HepG2 (cell line): ENCODE measurements at regions not wholly inside any gene's neighbourhood (a gene's known extent, or its start where the extent isn't known, plus 50 kb on each side); places are given as distances from the start of the nearest gene placed in this dataset.

Source experiments
- ATAC-seq: fragments of 200-7000 bp; cut with Tn5 transposase; 3 replicates; pipeline ENCODE4 v1.9.1; 2020; ENCODE audit warnings: mild to moderate bottlenecking, moderate library complexity
- BruUV-seq: library from RNA; stranded (reverse); fragments of 400-500 nt; replicated peaks from 2 replicates; lab custom pipeline; 2021; lab: Mats Ljungman, UMichigan
- CTCF ChIA-PET: fragments of 300-600 bp; formaldehyde crosslinking; extraction: SDS; loops from one replicate; lab custom pipeline; 2021; ENCODE audit warnings: low total read pairs, inconsistent platforms, low intra/inter-chr PET ratio; lab: Yijun Ruan, JAX
- POLR2A ChIA-PET: fragments of 350-600 bp; sonication (Branson Sonifier 250); formaldehyde crosslinking; loops from one replicate; lab custom pipeline; 2020; ENCODE audit warnings: antibody characterized with exemption, inconsistent platforms; lab: Yijun Ruan, JAX
- DNase-seq: peaks from one replicate; pipeline ENCODE4 v3.0.0-alpha.2; 2015; ENCODE audit warnings: low spot score
- FAIRE-seq: peaks from 3 replicates; lab custom pipeline; 2011; peaks lifted over from hg19 to GRCh38; lab: Jason Lieb, UNC
- H2AFZ ChIP-seq: one replicate; pipeline ENCODE4 v1.6.1; 2011; ENCODE audit warnings: low read length, inconsistent platforms
- H3K27ac ChIP-seq: fragments of 300-600 bp; 3 replicates; pipeline ENCODE4 v1.8.0; 2011; ENCODE audit warnings: mixed run types, mild to moderate bottlenecking, mixed read lengths, low read length, inconsistent platforms; ENCODE audit not compliant: insufficient read depth; ENCODE audit errors: extremely low read length
- H3K27me3 ChIP-seq, 2 experiments: fragments of 200-600 bp in 1 of 2; 2 replicates in 1 of 2; 3 replicates in 1 of 2; pipeline versions ENCODE4 v1.6.0 to v1.8.0; 2011; ENCODE audit warnings: low read length in 2 of 2, mild to moderate bottlenecking in 2 of 2, moderate library complexity in 2 of 2, inconsistent platforms in 1 of 2; ENCODE audit not compliant: insufficient read depth in 2 of 2, control insufficient read depth in 1 of 2
- H3K36me3 ChIP-seq, 2 experiments: fragments of 200-600 bp in 1 of 2; replicated peaks in 1 of 2; 2 replicates in 1 of 2; 3 replicates in 1 of 2; pipeline versions ENCODE4 v1.5.1 to v1.8.0; 2011; ENCODE audit warnings: low read length in 2 of 2, inconsistent platforms in 1 of 2; ENCODE audit not compliant: insufficient read depth in 2 of 2, control insufficient read depth in 1 of 2
- H3K4me1 ChIP-seq: 2 replicates; pipeline ENCODE4 v1.5.1; 2012; ENCODE audit warnings: low read length, inconsistent platforms; ENCODE audit not compliant: insufficient read depth
- H3K4me2 ChIP-seq: 2 replicates; pipeline ENCODE4 v1.6.0; 2011; ENCODE audit warnings: low read depth, low read length, inconsistent platforms
- H3K4me3 ChIP-seq, 3 experiments: fragments of 200-600 bp in 1 of 3; sonication (generic), shearing (Covaris generic) in 1 of 3; replicated peaks in 1 of 3; 2 replicates each; pipeline ENCODE4 v1.5.1; 2011 to 2016; ENCODE audit warnings: low read length in 3 of 3, inconsistent platforms in 2 of 3, low read depth in 2 of 3, mild to moderate bottlenecking in 2 of 3, control low read depth in 1 of 3, mixed read lengths in 1 of 3; ENCODE audit not compliant: insufficient read depth in 1 of 3
- H3K79me2 ChIP-seq: one replicate; pipeline ENCODE4 v1.6.1; 2011; ENCODE audit warnings: low read length, inconsistent platforms; ENCODE audit not compliant: insufficient read depth
- H3K9ac ChIP-seq: 2 replicates; pipeline ENCODE4 v1.6.0; 2011; ENCODE audit warnings: mild to moderate bottlenecking, low read depth, low read length, inconsistent platforms; ENCODE audit not compliant: insufficient read depth
- H3K9me3 ChIP-seq: 2 replicates; pipeline ENCODE4 v1.5.1; 2012; ENCODE audit warnings: mild to moderate bottlenecking, low read length
- H4K20me1 ChIP-seq: 2 replicates; pipeline ENCODE4 v1.6.0; 2011; ENCODE audit warnings: inconsistent platforms, mild to moderate bottlenecking, low read length, moderate library complexity; ENCODE audit not compliant: insufficient read depth
- AHDC1 ChIP-seq: sonication (generic); formaldehyde crosslinking; IDR thresholded peaks from 2 replicates; pipeline ENCODE4 v1.5.1; 2020; ENCODE audit warnings: mild to moderate bottlenecking, missing genetic modification reagents, borderline replicate concordance
- ASH2L ChIP-seq: fragments of 300-600, 200-600 bp; sonication (generic); IDR thresholded peaks from 2 replicates; pipeline ENCODE4 v1.7.0; 2017; ENCODE audit warnings: low read depth, mild to moderate bottlenecking, moderate library complexity, mixed read lengths, low read length; ENCODE audit not compliant: insufficient read length
- CENPX ChIP-seq: sonication (generic); formaldehyde crosslinking; IDR thresholded peaks from 2 replicates; pipeline ENCODE4 v1.9.0; 2021; ENCODE audit warnings: mild to moderate bottlenecking, missing genetic modification reagents, moderate library complexity
- EP300 ChIP-seq, 3 experiments: sonication (generic) in 1 of 3; formaldehyde crosslinking in 1 of 3; IDR thresholded peaks; 2 replicates each; pipeline versions ENCODE4 v1.5.1 to v1.6.1; 2011 to 2020; ENCODE audit warnings: low read depth in 2 of 3, low read length in 2 of 3, borderline replicate concordance in 1 of 3, improper control_type of control experiment in 1 of 3, mild to moderate bottlenecking in 1 of 3, missing genetic modification reagents in 1 of 3, moderate library complexity in 1 of 3
- FOXA1 ChIP-seq, 2 experiments: fragments of 450-650 bp in 1 of 2; sonication (generic) in 1 of 2; formaldehyde crosslinking in 1 of 2; IDR thresholded peaks; 2 replicates each; pipeline versions ENCODE4 v1.4.0 to v1.6.1; 2016 to 2020; ENCODE audit warnings: missing genetic modification reagents in 1 of 2
- HMG20B ChIP-seq: conservative IDR thresholded peaks from 2 replicates; pipeline ENCODE4 v1.6.1; 2016; ENCODE audit warnings: missing genetic modification reagents, missing compliant biosample characterization
- HNF4G ChIP-seq, 2 experiments: sonication (generic) in 1 of 2; formaldehyde crosslinking in 1 of 2; IDR thresholded peaks; 2 replicates each; pipeline versions ENCODE4 v1.4.0 to v1.6.1; 2011 to 2020; ENCODE audit warnings: borderline replicate concordance in 2 of 2, low read depth in 2 of 2, mild to moderate bottlenecking in 2 of 2, low read length in 1 of 2, missing genetic modification reagents in 1 of 2, moderate library complexity in 1 of 2
- KDM5B ChIP-seq: sonication (generic); formaldehyde crosslinking; IDR thresholded peaks from 2 replicates; pipeline ENCODE4 v1.4.0; 2020; ENCODE audit warnings: missing genetic modification reagents, mild to moderate bottlenecking, borderline replicate concordance
- MEIS1 ChIP-seq: sonication (generic); formaldehyde crosslinking; IDR thresholded peaks from 2 replicates; pipeline ENCODE4 v1.9.0; 2021; ENCODE audit warnings: mild to moderate bottlenecking, missing genetic modification reagents, moderate library complexity, borderline replicate concordance
- NBN ChIP-seq: fragments of 450-650 bp; conservative IDR thresholded peaks from 2 replicates; pipeline ENCODE4 v1.6.1; 2017
- NCOR1 ChIP-seq: fragments of 200-600 bp; sonication (generic); IDR thresholded peaks from 2 replicates; pipeline ENCODE4 v1.7.0; 2017; ENCODE audit warnings: antibody characterized with exemption, low read length, borderline replicate concordance
- PLRG1 ChIP-seq: fragments of 450-650 bp; conservative IDR thresholded peaks from 2 replicates; pipeline ENCODE4 v1.6.1; 2016
- SOX13 ChIP-seq, 3 experiments: fragments of 450-650 bp in 1 of 3; sonication (generic) in 1 of 3; formaldehyde crosslinking in 1 of 3; IDR thresholded peaks in 2 of 3; conservative IDR thresholded peaks in 1 of 3; 2 replicates each; pipeline versions ENCODE4 v1.5.0 to v1.6.1; 2016 to 2020; ENCODE audit warnings: antibody characterized with exemption in 1 of 3, mild to moderate bottlenecking in 1 of 3, missing compliant biosample characterization in 1 of 3, missing genetic modification reagents in 1 of 3, moderate library complexity in 1 of 3
- STAG1 ChIP-seq: sonication (generic); formaldehyde crosslinking; IDR thresholded peaks from 2 replicates; pipeline ENCODE4 v1.4.0; 2020; ENCODE audit warnings: missing genetic modification reagents
- TOPORS ChIP-seq: sonication (generic); formaldehyde crosslinking; IDR thresholded peaks from 2 replicates; pipeline ENCODE4 v1.8.0; 2023; ENCODE audit warnings: mild to moderate bottlenecking, missing genetic modification reagents
- ZKSCAN1 ChIP-seq: fragments of 150-350 bp; IDR thresholded peaks from 2 replicates; pipeline ENCODE4 v1.6.1; 2014; ENCODE audit warnings: low read length
- ZMYM3 ChIP-seq: sonication (generic); formaldehyde crosslinking; IDR thresholded peaks from 2 replicates; pipeline ENCODE4 v1.5.1; 2020; ENCODE audit warnings: mild to moderate bottlenecking, missing genetic modification reagents
- ZNF629 ChIP-seq: sonication (generic); formaldehyde crosslinking; conservative IDR thresholded peaks from 2 replicates; pipeline ENCODE4 v1.5.0; 2020; ENCODE audit warnings: missing genetic modification reagents
- ZNF776 ChIP-seq: sonication (generic); formaldehyde crosslinking; IDR thresholded peaks from 2 replicates; pipeline ENCODE4 v1.4.0; 2020; ENCODE audit warnings: mild to moderate bottlenecking, missing genetic modification reagents
- WGBS: methylation state at CpG from one replicate; pipeline ENCODE4 v1.1.6; 2017; ENCODE audit warnings: low lambda C conversion rate; 5-methylcytosine and 5-hydroxymethylcytosine counted together
- in situ Hi-C: cut with HindIII; loops from 2 replicates; pipeline ENCODE4 v1.10.0; 2017; ENCODE audit warnings: low pct_unique_long_range_greater_than_20kb; ENCODE audit not compliant: extremely low pct_ligation_motif_present
- intact Hi-C: fragments of 100-400 bp; cut with micrococcal nuclease; formaldehyde crosslinking; loops from one replicate; pipeline ENCODE4 v1.10.0; 2022; ENCODE audit not compliant: unreplicated experiment

- DNase-seq (peak; percentile 71), ATAC-seq (peak; percentile 85), FAIRE-seq (peak; percentile 63)
- Histone ChIP-seq H3K79me2 (no peaks in the 10 kb centered on the region), H3K4me2 (peak overlapping the region; percentile 50), H3K4me3 (peak overlapping the region in 1 of 3 experiments; percentile 23; a peak in 2 of 6 replicates), H4K20me1 (no peaks in the 10 kb centered on the region), H3K27me3 (no peaks in the 10 kb centered on the region), H3K9me3 (no peaks in the 10 kb centered on the region), H3K4me1 (peaks cover 18% of the 10 kb centered on the region), H3K27ac (peak overlapping the region; percentile 65), H3K9ac (no peak overlapping the region), H3K36me3 (no peaks in the 10 kb centered on the region), H2AFZ (no peak overlapping the region)
- no TSS peak for BruUV-seq
- in situ Hi-C loops: no loop called here
- POLR2A ChIA-PET: interaction anchor here (0.9 to 1.0 kb wide), 2 partner anchors 23 to 87 kb away, joined by 3 to 4 read pairs; partner anchors contain the start of gene CHORDC1
- CTCF ChIA-PET: interaction anchor here (0.9 kb wide), 1 partner anchor 149 kb away, joined by 5 read pairs; no protein-coding TSS in a partner anchor
- 5% methylated on average over 1 of the region's 1 CpG for WGBS
- intact Hi-C loops: loop anchor here (1.0 kb wide), 1 partner anchor 149 kb away; no protein-coding TSS in a partner anchor
- TF ChIP-seq TOPORS (no peak), STAG1 (CRISPR knock-in tag) (peak; percentile 39; the same call in 1 of the 2 replicates), NBN (no peak), ZNF776 (no peak), AHDC1 (CRISPR knock-in tag) (peak; percentile 70; the same call in 1 of the 2 replicates), CENPX (CRISPR knock-in tag) (no peak), SOX13 (IDR thresholded peaks at IDR 0.05) (no peak), SOX13 (CRISPR knock-in tag; conservative IDR thresholded peaks at IDR 0.05 in 1 of 2, IDR thresholded peaks at IDR 0.05 in 1 of 2) (no peak), HMG20B (CRISPR knock-in tag) (no peak), ZMYM3 (CRISPR knock-in tag) (no peak), ASH2L (peak; percentile 44), ZKSCAN1 (no peak), ZNF629 (CRISPR knock-in tag) (no peak), NCOR1 (peak; percentile 43; the same call in 1 of the 2 replicates), KDM5B (CRISPR knock-in tag) (no peak), EP300 (IDR thresholded peaks at IDR 0.05; ENCODE audit: low read depth in 2 of 2, low read length in 2 of 2) (peak in 1 of 2 experiments; percentile 40; a peak in 1 of 4 replicates), EP300 (CRISPR knock-in tag; IDR thresholded peaks at IDR 0.05; ENCODE audit: borderline replicate concordance) (no peak), FOXA1 (IDR thresholded peaks at IDR 0.05) (no peak), FOXA1 (CRISPR knock-in tag; IDR thresholded peaks at IDR 0.05) (peak; percentile 45; the same call in 1 of the 2 replicates), MEIS1 (CRISPR knock-in tag) (no peak), HNF4G (IDR thresholded peaks at IDR 0.05; ENCODE audit: borderline replicate concordance, low read depth, low read length) (peak; percentile 76), HNF4G (CRISPR knock-in tag; IDR thresholded peaks at IDR 0.05; ENCODE audit: borderline replicate concordance, low read depth) (no peak), PLRG1 (no peak)
These were observed 87.4 kb upstream of the CHORDC1 start for GRCh38 chr11:90310210-90310609.
